DMS153 treated with DMSO at 0.1 percent for 48 hours (cell line): ENCODE measurements at regions not wholly inside any gene's neighbourhood (a gene's known extent, or its start where the extent isn't known, plus 50 kb on each side); places are given as distances from the start of the nearest gene placed in this dataset.
"Not testable (repeated sequence)": the region's sequence is repeated elsewhere in the genome, so short reads cannot be mapped to it uniquely, and the experiment has no call there.

ENCODE experiments used
- DNase-seq: peaks from one replicate; lab custom pipeline; 2025; ENCODE audit not compliant: unreplicated experiment; lab: John Stamatoyannopoulos, UW

DNA sequence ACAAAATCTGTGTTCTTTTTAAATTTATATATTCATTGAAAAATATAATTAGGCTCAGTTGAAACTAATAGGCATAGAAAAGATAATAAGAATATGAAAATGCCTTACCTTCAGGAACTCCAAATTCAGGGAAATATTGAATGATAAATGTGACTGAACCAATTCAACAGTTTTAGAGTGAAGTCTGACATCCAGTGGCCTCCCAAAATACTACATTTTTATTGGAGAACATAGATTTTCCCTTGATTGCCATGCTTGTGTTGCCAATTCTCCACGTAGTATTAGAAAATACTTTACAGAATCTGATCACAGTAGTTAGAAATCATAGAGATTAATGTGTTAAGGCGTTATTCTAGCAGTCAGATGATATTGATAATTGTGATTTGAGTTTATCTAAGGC is 1246.7 kb downstream of the GATA3 start:
- no peak for DNase-seq

GRCh38 chr10:9301554-9301953 is 1247.1 kb downstream of the GATA3 start:
- no peak for DNase-seq

DNA sequence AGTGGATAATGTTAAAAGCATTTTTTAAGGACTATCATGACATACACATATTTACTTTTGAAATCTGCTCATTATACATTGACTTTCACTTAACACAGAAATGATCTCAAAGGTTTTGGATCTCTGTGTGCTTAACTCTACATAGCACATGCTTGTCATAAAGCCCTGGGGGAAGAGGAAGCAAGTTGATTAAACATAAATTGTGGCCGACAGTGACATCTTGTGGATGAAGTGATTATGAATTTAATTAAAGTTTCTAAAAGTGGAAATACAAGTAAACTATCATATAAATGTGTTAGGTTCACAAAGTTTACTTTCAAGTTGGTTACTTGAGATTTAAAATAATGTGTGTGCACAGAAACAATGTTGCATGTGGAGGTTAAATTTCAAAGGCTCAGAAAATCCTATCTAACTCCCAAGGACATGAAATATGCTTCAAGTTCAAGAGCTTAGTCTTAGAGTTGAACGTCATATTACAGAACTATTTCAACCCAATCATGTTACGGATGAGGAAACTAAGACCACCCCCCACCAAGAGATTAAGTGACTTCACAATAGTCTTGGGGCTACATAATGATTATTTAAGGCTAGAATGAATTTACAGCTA is 1247.8 kb downstream of the GATA3 start:
- peak; percentile 6 for DNase-seq

GRCh38 chr10:9305018-9305655 is 1250.6 kb downstream of the GATA3 start:
- no peak for DNase-seq

DNA sequence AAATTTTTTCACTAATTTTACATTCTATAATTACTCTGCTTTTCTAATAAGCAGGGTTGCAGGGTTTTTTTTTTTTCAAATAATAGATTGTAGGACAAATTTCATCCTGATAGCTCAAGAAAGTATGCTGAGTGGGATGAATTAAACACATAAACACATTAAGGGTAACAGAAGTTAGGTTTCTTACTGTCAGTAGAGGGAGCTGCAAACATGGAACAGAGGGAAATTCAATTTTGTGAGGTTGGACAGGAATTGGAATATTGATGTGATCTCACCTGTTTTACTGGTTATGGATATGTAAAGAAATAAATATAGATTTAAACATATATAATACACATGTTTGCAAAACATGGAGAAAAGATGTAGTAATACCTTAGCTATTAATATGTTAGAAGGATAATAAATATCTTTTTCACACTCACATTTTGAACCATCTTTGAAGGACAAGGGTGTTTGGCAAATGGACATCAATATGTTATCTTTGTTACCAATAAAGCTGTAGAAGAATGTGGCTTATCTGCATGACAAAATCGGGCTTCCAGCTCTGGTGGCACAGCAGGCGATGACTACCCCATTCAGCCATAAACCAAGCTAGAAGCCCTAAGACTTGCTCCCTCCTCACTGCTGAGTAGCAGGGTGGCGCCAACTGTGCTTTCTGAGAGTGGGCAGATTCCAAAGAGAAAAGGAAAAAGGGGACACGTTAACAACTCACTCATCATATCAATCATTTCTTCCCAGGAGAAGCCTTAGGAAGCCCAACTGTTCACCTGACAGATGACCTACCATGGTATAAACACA is 1257.4 kb downstream of the GATA3 start:
- DNase-seq: no peak

GRCh38 chr10:9315292-9315691 is 1260.8 kb downstream of the GATA3 start:
- DNase-seq: no peak

DNA sequence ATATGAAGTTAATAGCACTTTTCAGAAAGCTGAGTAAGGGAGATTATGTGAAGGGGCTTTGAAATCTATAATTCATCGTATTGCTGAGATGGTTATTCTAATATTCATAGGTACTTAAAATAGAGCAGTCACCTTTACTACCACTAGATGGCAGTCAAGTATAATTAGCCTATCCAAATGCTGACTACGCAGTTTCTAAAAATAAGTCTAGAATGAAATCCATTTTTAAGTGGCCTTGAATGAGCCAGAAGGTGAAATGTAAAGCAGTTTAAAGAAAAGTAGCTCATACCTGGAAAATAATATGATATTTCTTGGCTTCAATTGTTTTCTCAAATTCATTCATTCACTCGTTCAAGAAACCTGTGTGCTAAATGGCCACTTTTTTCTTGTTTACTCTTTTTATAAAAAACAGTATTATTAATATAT is 1277.1 kb downstream of the GATA3 start:
- DNase-seq: peak; percentile 7

DNA sequence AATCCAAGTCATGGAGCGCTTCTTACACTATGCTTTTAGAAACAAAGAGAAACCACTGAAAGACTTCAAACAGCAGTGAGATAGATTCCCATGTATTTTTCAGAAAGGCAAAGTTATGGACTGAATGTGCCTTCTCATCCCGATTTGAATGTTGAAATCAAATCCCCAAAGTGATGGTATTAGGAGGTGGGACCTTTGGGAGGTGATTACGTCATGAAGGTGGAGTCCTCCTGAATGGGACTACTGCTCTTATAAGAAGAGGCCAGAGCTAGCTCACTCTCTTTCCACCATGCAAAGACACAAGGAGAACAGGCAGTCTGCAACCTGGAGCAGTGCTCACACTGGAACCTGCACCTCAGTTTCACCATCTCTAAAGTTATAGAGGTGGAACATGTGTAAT is 1279.8 kb downstream of the GATA3 start:
- DNase-seq: no peak

GRCh38 chr10:9339716-9340115 is 1285.2 kb downstream of the GATA3 start:
- no peak for DNase-seq

- no peak for DNase-seq
Observed at GRCh38 chr10:9342885-9343570, 1288.5 kb downstream of the GATA3 start.

- DNase-seq: not testable (repeated sequence)
Observed at GRCh38 chr10:9347933-9348332, 1293.4 kb downstream of the GATA3 start.

GRCh38 chr10:9357471-9357870 is 1303.0 kb downstream of the GATA3 start:
- no peak for DNase-seq

DNA sequence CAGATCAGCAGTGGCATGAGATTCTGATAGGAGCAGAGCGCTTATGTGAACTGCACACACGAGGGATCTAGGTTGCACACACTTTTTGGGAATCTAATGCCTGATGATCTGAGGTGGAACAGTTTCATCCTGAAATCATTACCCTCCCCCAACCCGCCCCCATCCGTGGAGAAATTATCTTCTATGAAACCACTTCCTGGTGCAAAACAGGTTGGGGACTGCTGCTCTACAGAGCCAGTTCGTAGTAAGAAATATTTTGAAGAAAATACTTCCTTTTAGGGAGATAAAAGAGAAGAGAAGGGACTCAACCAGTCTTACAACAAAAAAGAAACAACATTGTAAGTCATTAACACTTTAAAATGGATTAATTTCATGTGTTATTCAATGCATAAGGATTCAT is 1308.2 kb downstream of the GATA3 start:
- DNase-seq: no peak

DNA sequence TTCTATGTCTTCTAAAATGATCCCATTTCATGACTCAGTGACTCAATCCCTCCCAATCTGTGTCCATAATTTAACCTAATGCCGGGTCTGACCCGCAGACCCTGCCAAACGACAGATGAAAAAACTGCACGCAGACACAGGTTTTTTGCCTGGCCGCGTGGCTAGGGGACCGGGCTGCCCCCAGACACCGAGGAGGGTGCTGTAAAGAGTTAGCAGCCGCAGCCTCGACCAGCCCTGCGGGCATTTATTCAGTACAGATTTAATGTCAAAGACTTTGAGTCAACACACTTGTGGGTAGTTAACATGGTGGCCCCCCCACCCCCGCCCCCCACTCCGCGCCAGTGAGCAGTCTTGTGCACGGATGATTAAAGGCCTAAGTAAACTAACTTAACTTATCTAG is 1324.7 kb downstream of the GATA3 start:
- no peak for DNase-seq

GRCh38 chr10:9381733-9382532 is 1327.4 kb downstream of the GATA3 start:
- DNase-seq: no peak

DNA sequence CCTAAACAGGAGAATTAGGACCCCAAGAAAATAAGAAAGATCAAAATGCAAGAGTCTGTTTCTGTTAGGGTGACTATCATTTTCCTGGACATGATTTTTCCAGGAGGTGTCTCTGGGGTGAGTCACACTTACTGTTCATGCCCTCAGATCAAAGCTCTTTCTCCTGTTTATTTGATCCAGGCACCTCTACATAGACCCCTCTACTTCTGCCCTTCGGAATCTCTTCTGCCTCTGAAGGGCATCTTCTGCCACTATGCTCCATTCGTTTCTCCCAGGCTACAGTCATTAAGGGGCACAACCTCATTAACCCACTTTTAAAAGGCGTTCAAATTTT is 1328.0 kb downstream of the GATA3 start:
- DNase-seq: no peak

GRCh38 chr10:9390516-9390915 is 1336.0 kb downstream of the GATA3 start:
- DNase-seq: no peak

DNA sequence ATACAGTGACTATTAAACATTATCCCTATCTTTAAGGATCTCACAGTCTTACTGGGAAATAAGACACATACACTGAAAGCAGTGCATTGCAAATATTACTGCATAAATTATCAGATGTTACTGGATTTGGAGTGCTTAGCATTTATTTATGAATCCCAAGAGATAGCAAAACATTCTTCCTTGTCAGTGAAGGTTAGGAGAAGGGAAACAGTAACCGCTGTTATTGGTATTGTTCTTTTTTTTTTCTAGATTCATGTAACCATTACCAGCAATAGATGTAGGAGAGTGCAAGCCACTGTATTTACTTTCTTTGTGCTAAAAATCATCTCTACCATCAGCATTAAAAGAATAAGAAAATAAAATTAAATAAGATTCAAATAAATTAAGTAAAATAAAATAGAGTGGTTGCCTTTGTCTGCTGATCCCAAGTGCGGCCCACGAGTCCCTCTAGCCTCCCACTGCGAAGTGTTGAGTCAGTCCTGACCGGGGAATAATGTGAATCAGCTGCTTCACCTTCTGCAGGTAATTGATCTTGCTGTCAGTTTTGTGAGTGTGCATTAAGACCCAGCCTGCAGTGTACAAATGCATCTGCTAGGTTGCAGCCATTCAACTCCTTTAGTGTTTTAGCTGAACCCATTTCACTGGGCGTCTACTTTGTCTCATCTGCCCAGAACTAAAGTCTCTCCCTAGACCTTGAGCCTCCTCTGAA is 1344.9 kb downstream of the GATA3 start:
- no peak for DNase-seq

DNA sequence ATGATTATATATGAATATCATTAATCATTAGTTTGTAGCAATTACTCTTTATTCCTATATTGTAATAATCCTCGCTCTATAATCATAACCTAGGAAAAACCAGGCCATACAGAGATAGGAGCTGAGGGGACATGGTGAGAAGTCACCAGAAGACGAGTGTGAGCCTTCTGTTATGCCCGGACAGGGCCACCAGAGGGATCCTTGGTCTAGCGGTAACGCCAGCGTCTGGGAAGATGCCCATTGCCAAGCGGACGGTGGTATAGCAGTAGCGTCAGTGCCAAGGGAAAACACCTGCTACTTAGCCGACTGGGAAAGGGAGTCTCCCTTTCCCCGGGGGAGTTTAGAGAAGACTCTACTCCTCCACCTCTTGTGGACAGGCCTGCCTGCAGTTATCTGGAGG is 1347.6 kb downstream of the GATA3 start:
- not testable (repeated sequence) for DNase-seq

DNA sequence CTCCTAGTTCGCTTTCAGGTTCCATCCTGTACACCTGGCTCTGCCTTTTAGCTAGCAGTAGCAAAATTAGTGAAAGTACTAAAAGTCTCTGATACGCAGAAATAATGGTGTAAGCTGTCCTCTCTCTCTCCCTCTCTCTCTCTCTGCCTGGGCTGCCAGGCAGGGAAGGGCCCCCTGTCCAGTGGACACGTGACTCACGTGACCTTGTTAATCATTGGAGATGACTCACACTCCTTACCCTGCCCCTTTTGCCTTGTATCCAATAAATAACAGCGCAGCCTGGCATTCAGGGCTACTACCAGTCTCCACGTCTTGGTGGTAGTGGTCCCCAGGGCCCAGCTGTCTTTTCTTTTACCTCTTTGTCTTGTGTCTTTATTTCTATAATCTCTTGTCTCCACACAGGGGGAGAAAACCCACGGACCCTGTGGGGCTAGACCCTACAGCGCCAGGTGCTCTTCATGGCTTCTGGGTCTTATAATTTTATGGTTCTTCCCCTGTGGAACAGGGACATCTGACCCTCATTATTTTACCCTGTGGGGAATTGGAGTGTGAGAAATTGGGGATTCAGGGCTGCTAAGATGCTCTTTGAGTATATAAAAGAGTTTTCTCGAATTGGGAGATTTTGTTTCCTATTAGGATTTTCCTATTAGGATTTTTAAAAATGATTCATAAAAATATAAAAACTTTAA is 1348.2 kb downstream of the GATA3 start:
- DNase-seq: not testable (repeated sequence)
